ENCODE measurements at regions not wholly inside any gene's neighbourhood (a gene's known extent, or its start where the extent isn't known, plus 50 kb on each side); places are given as distances from the start of the nearest gene placed in this dataset.

DNA sequence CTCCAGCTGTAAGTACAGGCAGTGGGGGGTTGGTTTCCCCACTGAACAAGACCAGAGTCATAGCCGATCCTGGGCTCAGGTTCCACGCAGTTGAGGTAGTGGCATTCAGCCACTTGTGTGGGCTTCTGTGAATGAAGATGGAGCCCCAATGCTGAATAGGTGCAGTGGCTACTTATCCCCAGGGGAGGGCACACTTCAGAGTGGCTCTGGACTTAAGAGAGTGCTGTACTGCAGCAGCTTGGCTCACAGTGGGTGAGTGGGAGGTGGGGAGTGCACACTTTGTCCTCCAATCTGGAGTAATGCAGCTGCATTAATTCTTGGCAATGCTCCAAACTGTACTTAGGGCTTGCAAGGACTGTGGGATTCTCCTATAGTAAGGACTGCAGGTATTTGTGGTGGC is 81.9 kb downstream of the BUB3 start:
- no peak for DNase-seq
- intact Hi-C loops (cut with DNase I): no loop called here
- TF ChIP-seq, protein P1, sequence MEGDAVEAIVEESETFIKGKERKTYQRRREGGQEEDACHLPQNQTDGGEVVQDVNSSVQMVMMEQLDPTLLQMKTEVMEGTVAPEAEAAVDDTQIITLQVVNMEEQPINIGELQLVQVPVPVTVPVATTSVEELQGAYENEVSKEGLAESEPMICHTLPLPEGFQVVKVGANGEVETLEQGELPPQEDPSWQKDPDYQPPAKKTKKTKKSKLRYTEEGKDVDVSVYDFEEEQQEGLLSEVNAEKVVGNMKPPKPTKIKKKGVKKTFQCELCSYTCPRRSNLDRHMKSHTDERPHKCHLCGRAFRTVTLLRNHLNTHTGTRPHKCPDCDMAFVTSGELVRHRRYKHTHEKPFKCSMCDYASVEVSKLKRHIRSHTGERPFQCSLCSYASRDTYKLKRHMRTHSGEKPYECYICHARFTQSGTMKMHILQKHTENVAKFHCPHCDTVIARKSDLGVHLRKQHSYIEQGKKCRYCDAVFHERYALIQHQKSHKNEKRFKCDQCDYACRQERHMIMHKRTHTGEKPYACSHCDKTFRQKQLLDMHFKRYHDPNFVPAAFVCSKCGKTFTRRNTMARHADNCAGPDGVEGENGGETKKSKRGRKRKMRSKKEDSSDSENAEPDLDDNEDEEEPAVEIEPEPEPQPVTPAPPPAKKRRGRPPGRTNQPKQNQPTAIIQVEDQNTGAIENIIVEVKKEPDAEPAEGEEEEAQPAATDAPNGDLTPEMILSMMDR (IDR thresholded peaks at IDR 0.05): no peak
- no peak for ATAC-seq
- peaks cover 0 to 26% of the 10 kb centered on the region in 2 donors for H3K9me3 ChIP-seq
- no peaks in the 10 kb centered on the region for H3K36me3 ChIP-seq
- no peaks in the 10 kb centered on the region for H3K27me3 ChIP-seq
- H3K4me3 ChIP-seq: no peak overlapping the region
- H3K27ac ChIP-seq: no peak overlapping the region
- H3K4me1 ChIP-seq: no peaks in the 10 kb centered on the region

DNA sequence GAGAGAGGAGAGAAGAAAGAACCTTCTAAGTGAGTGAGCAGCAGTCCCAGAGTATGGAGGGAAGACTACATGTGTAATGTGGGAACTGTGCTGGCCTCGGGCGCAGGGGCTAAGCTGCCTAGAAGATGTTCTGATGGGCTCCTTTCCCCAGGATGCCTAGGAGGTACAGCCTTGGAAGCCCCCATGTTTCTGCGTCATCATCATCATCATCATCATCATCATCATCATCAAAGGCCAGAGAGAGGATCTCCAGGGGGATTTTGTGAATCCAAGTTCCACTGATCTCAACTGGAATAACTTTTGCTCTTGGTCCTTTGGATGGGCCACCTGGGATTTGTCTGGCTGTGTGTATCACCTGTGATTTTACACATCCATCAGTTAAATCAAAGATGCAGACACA is 86.0 kb downstream of the BUB3 start:
- TF ChIP-seq, protein P1 (IDR thresholded peaks at IDR 0.05): no peak

DNA sequence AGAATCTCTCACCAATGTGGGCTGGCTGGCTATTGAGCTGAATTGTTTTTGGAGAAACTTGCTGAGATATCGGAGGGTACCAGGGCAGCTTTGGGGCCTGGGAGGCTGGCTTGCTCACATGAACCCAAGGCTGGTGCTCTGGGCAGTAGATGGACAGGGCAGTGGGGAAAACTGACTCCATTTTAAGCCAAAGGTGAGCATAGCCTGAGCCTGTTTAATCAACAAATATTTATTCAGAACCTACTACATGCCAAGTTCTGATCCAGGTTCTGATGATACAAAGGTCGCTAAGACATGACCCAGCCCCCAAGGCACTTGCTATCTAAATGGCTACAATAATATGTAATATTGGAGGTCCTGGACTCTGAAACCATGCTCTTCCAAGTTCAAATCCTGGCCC is 86.6 kb downstream of the BUB3 start:
- Histone ChIP-seq H3K27ac (no peak overlapping the region), H3K4me3 (no peak overlapping the region), H3K4me1 (no peaks in the 10 kb centered on the region), H3K9me3 (peaks cover 0 to 2% of the 10 kb centered on the region in 2 donors), H3K36me3 (no peaks in the 10 kb centered on the region), H3K27me3 (no peaks in the 10 kb centered on the region)
- no peak for DNase-seq
- TF ChIP-seq, protein P1 (IDR thresholded peaks at IDR 0.05): no peak
- no peak for ATAC-seq
- intact Hi-C loops (cut with DNase I): no loop called here

More for the DNA sequence above, 86.0 kb downstream of the BUB3 start:
- intact Hi-C loops (cut with DNase I): no loop called here
- no peaks in the 10 kb centered on the region for H3K36me3 ChIP-seq
- H3K27ac ChIP-seq: no peak overlapping the region
- H3K9me3 ChIP-seq: peaks cover 0 to 7% of the 10 kb centered on the region in 2 donors
- H3K4me1 ChIP-seq: no peaks in the 10 kb centered on the region
- H3K27me3 ChIP-seq: no peaks in the 10 kb centered on the region
- no peak overlapping the region for H3K4me3 ChIP-seq
- DNase-seq (no peak), ATAC-seq (no peak)

DNA sequence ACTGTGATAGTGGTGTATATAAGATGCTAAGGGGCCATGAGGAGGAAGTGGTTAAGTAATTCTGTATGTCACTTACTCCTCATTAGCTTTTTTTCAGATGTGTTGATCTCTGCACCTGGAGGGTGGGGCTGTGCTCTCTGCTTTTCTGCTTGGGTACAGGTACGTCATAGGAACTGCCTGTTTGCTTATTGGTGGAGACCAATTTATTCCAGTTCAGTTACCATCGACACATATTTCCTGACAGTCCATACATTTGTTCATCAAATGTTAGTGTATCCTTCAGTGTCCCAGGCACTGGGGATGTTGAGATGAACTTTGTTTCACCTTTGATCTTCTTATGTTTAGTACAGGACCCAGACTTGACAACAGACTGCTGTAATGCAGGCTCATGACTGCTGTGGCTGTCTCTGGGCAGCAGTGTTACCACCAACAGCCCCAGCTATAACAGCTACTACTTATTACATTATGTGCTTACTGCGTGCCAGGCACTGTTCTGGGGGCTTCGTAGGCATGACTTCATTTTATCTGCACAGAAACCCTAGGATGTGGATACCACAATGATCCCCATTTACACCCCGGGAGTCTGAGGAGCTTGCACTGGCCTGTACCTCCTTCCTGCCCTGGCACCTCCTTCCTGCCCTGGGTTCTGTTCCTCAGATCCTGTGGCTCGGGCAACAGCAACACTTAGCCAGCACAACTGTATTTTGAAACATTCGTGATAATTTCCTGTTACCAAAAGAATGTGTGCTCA is 87.4 kb downstream of the BUB3 start:
- ATAC-seq (no peak), DNase-seq (no peak)
- no peaks in the 10 kb centered on the region for H3K27me3 ChIP-seq
- TF ChIP-seq, protein P1 (IDR thresholded peaks at IDR 0.05): no peak
- intact Hi-C loops (cut with DNase I): no loop called here
- H3K9me3 ChIP-seq: no peaks in the 10 kb centered on the region
- no peaks in the 10 kb centered on the region for H3K36me3 ChIP-seq
- H3K4me1 ChIP-seq: no peaks in the 10 kb centered on the region
- H3K27ac ChIP-seq: no peak overlapping the region
- H3K4me3 ChIP-seq: no peak overlapping the region

DNA sequence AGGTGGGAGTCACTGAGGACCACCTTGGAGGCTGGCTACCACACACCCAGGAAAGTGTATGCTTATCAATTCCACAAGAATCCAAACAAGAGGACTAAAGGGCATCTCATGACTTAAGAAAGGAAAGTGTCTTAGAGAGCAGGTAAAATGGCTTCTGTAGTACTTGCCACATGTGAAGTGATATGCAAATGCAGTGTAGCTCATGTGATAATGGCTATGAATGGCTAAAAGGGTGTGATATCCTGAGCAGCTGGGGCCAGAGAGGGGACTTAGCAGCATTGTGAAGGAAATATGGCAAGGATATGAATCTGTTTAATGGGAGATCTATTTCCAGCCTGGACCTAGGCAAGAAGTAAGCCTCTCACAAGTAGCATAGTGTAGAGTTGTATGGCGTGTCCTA is 90.5 kb downstream of the BUB3 start:
- TF ChIP-seq, protein P1 (IDR thresholded peaks at IDR 0.05): no peak
- no peaks in the 10 kb centered on the region for H3K36me3 ChIP-seq
- no peak for ATAC-seq

More for the DNA sequence above, 90.5 kb downstream of the BUB3 start:
- no peaks in the 10 kb centered on the region for H3K4me1 ChIP-seq
- no peak overlapping the region for H3K4me3 ChIP-seq
- DNase-seq: no peak
- H3K27ac ChIP-seq: no peak overlapping the region
- intact Hi-C loops (cut with DNase I): no loop called here
- no peaks in the 10 kb centered on the region for H3K27me3 ChIP-seq
- no peaks in the 10 kb centered on the region for H3K9me3 ChIP-seq

Measured in left lung (tissue), 4 donors.